BLaER1 (cell line): ENCODE measurements at regions not wholly inside any gene's neighbourhood (a gene's known extent, or its start where the extent isn't known, plus 50 kb on each side); places are given as distances from the start of the nearest gene placed in this dataset.

Source experiments
- H3K27ac ChIP-seq: shearing (Covaris generic); formaldehyde crosslinking; 2 replicates; pipeline ENCODE4 v1.8.1; 2022
- H3K27me3 ChIP-seq: shearing (Covaris generic); formaldehyde crosslinking; 2 replicates; pipeline ENCODE4 v1.8.1; 2022
- H3K36me3 ChIP-seq: shearing (Covaris generic); formaldehyde crosslinking; 2 replicates; pipeline ENCODE4 v1.8.1; 2022
- H3K4me1 ChIP-seq: shearing (Covaris generic); formaldehyde crosslinking; 2 replicates; pipeline ENCODE4 v1.8.1; 2022
- H3K4me2 ChIP-seq: shearing (Covaris generic); formaldehyde crosslinking; 2 replicates; pipeline ENCODE4 v1.8.1; 2022
- H3K4me3 ChIP-seq: shearing (Covaris generic); formaldehyde crosslinking; 2 replicates; pipeline ENCODE4 v1.8.1; 2022
- H3K9ac ChIP-seq: shearing (Covaris generic); formaldehyde crosslinking; 2 replicates; pipeline ENCODE4 v1.8.1; 2022
- H3K9me3 ChIP-seq: shearing (Covaris generic); formaldehyde crosslinking; 2 replicates; pipeline ENCODE4 v1.8.1; 2022
- H4K20me1 ChIP-seq: shearing (Covaris generic); formaldehyde crosslinking; 2 replicates; pipeline ENCODE4 v1.8.1; 2022
- Cebpa-rat ChIP-seq: shearing (Covaris generic); IDR thresholded peaks from 2 replicates; pipeline ENCODE4 v1.8.1; 2022

DNA sequence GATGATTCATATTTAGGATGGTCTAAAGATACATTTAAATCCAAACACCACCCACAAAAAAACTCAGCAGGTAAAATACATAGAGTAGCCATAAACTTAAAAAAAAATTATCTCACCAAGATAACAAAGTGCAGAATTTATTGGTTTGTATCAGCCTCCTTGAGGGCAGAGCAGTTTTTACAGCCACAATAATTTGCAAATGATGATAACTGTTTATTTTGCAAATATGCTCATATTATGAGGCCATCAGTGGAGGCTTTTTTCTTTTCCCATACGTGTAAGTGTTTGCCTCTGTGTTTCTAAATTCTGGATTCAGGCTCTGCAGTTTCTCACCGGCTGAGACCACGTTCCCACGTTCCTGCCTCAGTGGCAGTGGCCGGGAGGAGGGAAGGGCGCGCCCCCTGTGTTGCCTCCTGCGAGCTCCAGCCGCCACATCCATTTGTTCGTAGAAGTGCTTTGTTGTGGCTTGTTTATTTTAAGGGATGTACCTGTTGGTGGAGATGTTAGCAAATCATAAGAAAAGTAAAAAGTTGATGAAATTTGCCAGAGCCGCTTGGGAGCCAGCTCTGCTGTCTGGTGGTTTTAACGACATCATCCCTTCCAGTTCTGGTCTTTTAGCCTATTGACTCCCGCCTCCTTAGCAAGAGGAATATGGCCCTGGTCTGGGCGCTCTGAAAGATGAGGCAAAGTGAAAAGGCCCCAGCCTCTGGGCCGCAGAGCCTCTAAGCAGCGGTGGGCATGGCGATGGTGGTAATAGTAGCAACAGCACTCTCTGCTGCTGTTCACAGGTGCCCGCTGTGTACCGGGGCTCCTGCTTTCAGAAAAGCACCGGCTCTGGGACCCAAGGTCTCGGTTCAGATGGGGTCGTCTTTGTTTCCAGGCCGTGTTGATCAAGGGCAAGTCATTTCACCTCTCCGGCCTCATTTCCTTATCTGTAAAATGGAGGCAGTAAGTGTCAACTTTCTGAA is 66.7 kb upstream of the PPARA start:
- Histone ChIP-seq H3K27ac (no peak overlapping the region), H3K4me1 (peaks cover 31% of the 10 kb centered on the region), H3K27me3 (no peaks in the 10 kb centered on the region), H3K9ac (no peak overlapping the region), H4K20me1 (peaks cover 100% of the 10 kb centered on the region), H3K36me3 (peaks cover 72% of the 10 kb centered on the region), H3K4me3 (no peak overlapping the region), H3K4me2 (no peak overlapping the region), H3K9me3 (no peaks in the 10 kb centered on the region)
- no peak for TF ChIP-seq Cebpa-rat

DNA sequence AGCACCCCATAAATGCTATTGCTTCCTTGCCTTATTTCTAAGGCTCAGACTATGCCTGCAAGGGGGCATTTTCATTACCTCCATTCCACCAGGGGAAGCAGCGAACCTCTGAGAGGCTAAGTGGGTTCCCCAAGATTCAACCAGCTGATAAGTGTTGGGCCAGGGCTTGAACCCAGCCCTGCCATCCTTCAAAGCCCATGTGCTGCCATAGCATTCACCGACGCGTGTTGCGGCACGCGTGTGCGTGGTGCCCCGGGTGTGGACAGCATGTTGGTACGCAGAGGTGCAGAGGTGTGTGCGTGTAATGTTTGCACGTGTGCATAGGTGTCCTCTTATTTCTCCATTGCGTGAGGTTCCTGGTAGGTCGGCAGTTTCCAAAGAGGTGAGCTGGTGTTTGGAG is 66.0 kb upstream of the PPARA start:
- TF ChIP-seq Cebpa-rat = no peak
- no peaks in the 10 kb centered on the region for H3K27me3 ChIP-seq
- H3K9ac ChIP-seq = no peak overlapping the region
- peaks cover 71% of the 10 kb centered on the region for H3K36me3 ChIP-seq
- H3K27ac ChIP-seq = no peak overlapping the region
- H3K4me2 ChIP-seq = no peak overlapping the region
- H3K9me3 ChIP-seq = no peaks in the 10 kb centered on the region
- no peak overlapping the region for H3K4me3 ChIP-seq
- H3K4me1 ChIP-seq = peaks cover 38% of the 10 kb centered on the region
- H4K20me1 ChIP-seq = peaks cover 100% of the 10 kb centered on the region

DNA sequence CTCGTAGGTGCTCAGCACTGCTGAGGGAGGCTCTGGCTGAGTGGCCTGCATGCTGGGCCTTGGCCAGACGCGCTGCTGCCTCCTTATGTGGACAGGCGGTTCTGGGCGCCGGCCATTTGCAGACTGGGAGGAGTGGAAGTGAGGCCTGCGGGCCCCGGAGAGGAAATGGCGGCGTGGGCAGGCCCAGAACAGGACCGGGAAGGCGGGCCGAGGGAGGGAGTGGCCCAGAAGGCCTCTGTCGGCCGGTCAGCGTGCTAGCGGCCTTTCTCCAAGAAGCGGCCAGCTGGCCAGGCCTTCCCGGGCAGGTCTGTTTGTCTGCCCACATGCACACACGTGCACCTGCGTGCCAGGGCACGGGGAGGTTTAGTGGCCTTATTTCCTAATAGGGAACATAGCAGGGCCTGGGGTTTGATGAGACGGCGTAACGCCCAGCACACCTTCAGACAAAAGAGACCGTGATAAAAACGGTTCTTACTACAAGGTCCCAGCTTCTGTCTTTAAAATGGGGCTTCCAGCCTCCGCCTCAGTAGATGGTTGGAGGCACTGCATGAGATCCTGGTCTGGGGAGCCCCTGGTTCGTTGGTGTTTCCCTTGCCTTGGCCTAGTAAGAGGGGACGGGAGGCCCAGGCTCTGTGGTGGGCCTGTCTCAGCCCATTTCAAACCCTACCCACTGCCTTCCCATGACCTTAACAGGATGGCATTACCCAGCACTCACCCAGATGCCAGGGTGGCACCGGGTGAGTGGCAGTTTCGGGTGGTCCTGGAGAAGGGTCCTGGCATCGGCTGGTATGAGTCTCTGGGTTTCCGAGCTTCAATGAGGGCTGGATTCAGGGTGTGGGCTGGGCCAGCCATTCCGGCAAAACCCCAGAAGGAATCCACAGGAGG is 65.1 kb upstream of the PPARA start:
- Histone ChIP-seq H3K36me3 (peaks cover 65% of the 10 kb centered on the region), H4K20me1 (peaks cover 100% of the 10 kb centered on the region), H3K4me3 (no peak overlapping the region), H3K4me1 (peaks cover 41% of the 10 kb centered on the region), H3K27ac (no peak overlapping the region), H3K9me3 (no peaks in the 10 kb centered on the region), H3K4me2 (no peak overlapping the region), H3K9ac (no peak overlapping the region), H3K27me3 (no peaks in the 10 kb centered on the region)
- TF ChIP-seq Cebpa-rat = no peak

GRCh38 chr22:46085828-46086576 is 64.3 kb upstream of the PPARA start:
- H3K27ac ChIP-seq = no peak overlapping the region
- H3K4me1 ChIP-seq = peaks cover 41% of the 10 kb centered on the region
- no peak overlapping the region for H3K4me3 ChIP-seq
- H3K36me3 ChIP-seq = peaks cover 63% of the 10 kb centered on the region
- 0 out of 2 replicates have a peak overlapping the region, but pooled peaks have one; percentile 14 for H3K9ac ChIP-seq
- H3K9me3 ChIP-seq = no peaks in the 10 kb centered on the region
- no peak overlapping the region for H3K4me2 ChIP-seq
- TF ChIP-seq Cebpa-rat = no peak
- H3K27me3 ChIP-seq = no peaks in the 10 kb centered on the region
- H4K20me1 ChIP-seq = peaks cover 100% of the 10 kb centered on the region

DNA sequence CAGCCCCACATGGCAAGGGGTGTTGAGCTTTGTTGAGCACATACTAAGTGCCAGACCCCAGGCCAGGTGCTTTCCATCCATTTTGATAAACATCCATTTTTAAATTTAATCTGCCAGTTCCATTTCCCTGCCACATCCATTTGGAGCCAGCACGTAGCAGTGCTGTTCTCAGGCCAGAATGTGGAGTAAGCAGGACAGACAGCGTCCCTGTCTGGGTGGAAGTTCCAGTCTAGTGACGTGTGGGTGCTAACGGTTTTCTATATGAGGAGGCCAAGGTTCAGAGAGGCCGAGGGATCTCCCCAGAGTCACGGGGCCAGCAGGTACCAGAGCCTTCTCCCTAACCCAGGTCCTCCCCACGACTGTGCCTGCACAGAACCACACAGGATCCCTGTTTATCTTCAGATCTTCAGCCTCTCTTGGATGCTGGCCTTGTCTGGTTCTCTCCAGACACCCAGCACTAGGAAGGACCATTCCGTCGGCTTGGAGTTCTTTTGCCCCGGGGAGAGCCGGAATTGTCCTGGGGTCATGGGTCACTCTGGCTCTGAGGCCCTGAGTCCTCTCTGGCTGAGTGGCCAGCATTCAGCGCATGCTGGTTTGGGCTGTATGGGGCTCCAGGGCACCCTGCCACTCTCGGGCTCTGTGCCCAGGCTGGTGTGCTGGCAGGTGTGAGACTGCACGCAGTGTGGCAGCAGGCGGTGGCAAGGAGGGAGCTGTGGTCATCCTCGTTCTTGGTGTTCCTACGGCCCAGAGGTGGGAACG is 63.6 kb upstream of the PPARA start:
- Histone ChIP-seq H3K27me3 (no peaks in the 10 kb centered on the region), H3K4me3 (no peak overlapping the region), H3K9me3 (no peaks in the 10 kb centered on the region), H3K27ac (no peak overlapping the region), H4K20me1 (peaks cover 100% of the 10 kb centered on the region), H3K4me2 (peak overlapping the region; percentile 66), H3K4me1 (peaks cover 41% of the 10 kb centered on the region), H3K36me3 (peaks cover 67% of the 10 kb centered on the region), H3K9ac (peak overlapping the region; percentile 14; the same call in 1 of the 2 replicates)
- TF ChIP-seq Cebpa-rat = no peak

GRCh38 chr22:46087336-46087690 is 63.0 kb upstream of the PPARA start:
- Histone ChIP-seq H3K9me3 (no peaks in the 10 kb centered on the region), H3K4me1 (peaks cover 41% of the 10 kb centered on the region), H3K9ac (peak overlapping the region; percentile 14; the same call in 1 of the 2 replicates), H3K4me3 (no peak overlapping the region), H4K20me1 (peaks cover 100% of the 10 kb centered on the region), H3K4me2 (peak overlapping the region; percentile 66), H3K27ac (no peak overlapping the region), H3K36me3 (peaks cover 72% of the 10 kb centered on the region), H3K27me3 (no peaks in the 10 kb centered on the region)
- TF ChIP-seq Cebpa-rat = no peak

- H3K4me3 ChIP-seq = no peak overlapping the region
- H3K4me1 ChIP-seq = peaks cover 43% of the 10 kb centered on the region
- no peaks in the 10 kb centered on the region for H3K27me3 ChIP-seq
- no peak overlapping the region for H3K27ac ChIP-seq
- H3K9ac ChIP-seq = peak overlapping the region; percentile 13; the same call in 1 of the 2 replicates
- no peak for TF ChIP-seq Cebpa-rat
- H3K9me3 ChIP-seq = no peaks in the 10 kb centered on the region
- H3K4me2 ChIP-seq = peak overlapping the region; percentile 66
- peaks cover 78% of the 10 kb centered on the region for H3K36me3 ChIP-seq
- peaks cover 100% of the 10 kb centered on the region for H4K20me1 ChIP-seq
Measured at GRCh38 chr22:46087816-46088277, 62.5 kb upstream of the PPARA start.

DNA sequence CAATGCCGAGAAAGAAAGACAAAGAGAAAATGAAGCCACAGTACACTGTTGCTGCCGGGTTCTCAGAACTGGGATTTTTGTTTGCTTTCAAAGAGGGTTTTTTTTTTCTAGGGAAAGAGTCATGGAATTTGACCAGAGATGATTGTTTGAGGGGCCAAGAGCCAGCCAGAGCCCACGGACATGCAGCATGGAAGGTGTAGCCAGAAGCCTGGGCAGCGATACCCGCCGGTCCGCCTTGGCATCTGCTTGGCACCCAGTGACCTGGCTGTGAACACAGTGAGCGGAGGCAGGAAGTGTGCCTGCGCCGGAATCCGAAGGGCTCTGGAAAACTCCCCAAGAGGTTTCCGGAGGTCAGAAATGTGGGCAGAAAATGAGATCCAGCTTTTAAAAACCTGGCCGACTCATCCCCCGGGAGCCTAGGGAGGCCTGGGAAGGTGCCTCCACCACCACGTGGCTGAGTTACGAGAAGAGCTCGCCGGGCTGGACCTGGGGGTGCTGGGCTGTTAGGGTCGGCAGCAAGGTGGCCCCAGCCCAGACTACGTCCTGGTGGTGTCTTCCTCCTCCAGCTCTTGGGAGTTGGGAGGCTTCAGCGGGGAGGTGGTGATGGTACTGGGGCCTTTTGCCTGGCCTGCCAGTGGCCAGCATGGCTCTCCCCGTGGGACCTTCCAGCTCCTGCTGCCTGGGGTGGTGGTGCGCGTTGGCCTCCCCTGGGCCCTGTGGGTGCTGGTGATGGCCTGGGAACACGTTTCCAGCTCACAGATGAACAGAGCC is 61.6 kb upstream of the PPARA start:
- Histone ChIP-seq H3K4me3 (no peak overlapping the region), H3K9ac (no peak overlapping the region), H3K4me1 (peaks cover 46% of the 10 kb centered on the region), H3K36me3 (peaks cover 79% of the 10 kb centered on the region), H3K9me3 (no peaks in the 10 kb centered on the region), H3K4me2 (peak overlapping the region; percentile 66), H4K20me1 (peaks cover 100% of the 10 kb centered on the region), H3K27me3 (no peaks in the 10 kb centered on the region), H3K27ac (peak overlapping the region; percentile 26; the same call in 1 of the 2 replicates)
- no peak for TF ChIP-seq Cebpa-rat
